OCI-LY1 (cell line): ENCODE measurements at regions not wholly inside any gene's neighbourhood (a gene's known extent, or its start where the extent isn't known, plus 50 kb on each side); places are given as distances from the start of the nearest gene placed in this dataset.

Experiments
- H2AFZ ChIP-seq: fragments of 200-600 bp; sonication (generic), shearing (Covaris generic); 2 replicates; pipeline ENCODE4 v1.6.0; 2014; ENCODE audit warnings: antibody characterized with exemption, mild to moderate bottlenecking, low read length
- H3F3A ChIP-seq: fragments of 200-600 bp; sonication (generic), shearing (Covaris generic); 2 replicates; pipeline ENCODE4 v1.6.0; 2014; ENCODE audit warnings: mild to moderate bottlenecking, antibody characterized with exemption, low read length, moderate library complexity; ENCODE audit not compliant: insufficient read depth
- H3K27ac ChIP-seq: fragments of 200-600 bp; sonication (generic); 2 replicates; pipeline ENCODE4 v1.5.1; 2014; ENCODE audit warnings: low read length, mixed run types, mild to moderate bottlenecking, low read depth; ENCODE audit not compliant: poor library complexity, severe bottlenecking
- H3K27me3 ChIP-seq: fragments of 200-600 bp; sonication (generic); 2 replicates; pipeline ENCODE4 v1.6.0; 2014; ENCODE audit warnings: antibody characterized with exemption, mild to moderate bottlenecking, low read length, moderate library complexity; ENCODE audit not compliant: insufficient read depth
- H3K36me3 ChIP-seq: fragments of 200-600 bp; sonication (generic); 2 replicates; pipeline ENCODE4 v1.6.1; 2014; ENCODE audit warnings: mild to moderate bottlenecking, antibody characterized with exemption, low read length, moderate library complexity, mixed read lengths; ENCODE audit not compliant: insufficient read depth
- H3K4me1 ChIP-seq: fragments of 200-600 bp; sonication (generic); 2 replicates; pipeline ENCODE4 v1.5.1; 2014; ENCODE audit warnings: mild to moderate bottlenecking, low read length, moderate library complexity; ENCODE audit not compliant: insufficient read depth, severe bottlenecking
- H3K4me2 ChIP-seq: fragments of 200-600 bp; sonication (generic), shearing (Covaris generic); 2 replicates; pipeline ENCODE4 v1.6.1; 2014; ENCODE audit warnings: low read length
- H3K4me3 ChIP-seq: fragments of 200-600 bp; sonication (generic); 2 replicates; pipeline ENCODE4 v1.5.1; 2014; ENCODE audit warnings: low read length, low read depth, mild to moderate bottlenecking, mixed read lengths; ENCODE audit not compliant: poor library complexity, severe bottlenecking
- H3K79me2 ChIP-seq: fragments of 200-600 bp; shearing (Covaris generic); 2 replicates; pipeline ENCODE4 v1.6.1; 2016; ENCODE audit warnings: mixed run types, low read length, mixed read lengths; ENCODE audit not compliant: insufficient read depth
- H3K9ac ChIP-seq: fragments of 200-600 bp; sonication (generic), shearing (Covaris generic); 2 replicates; pipeline ENCODE4 v1.6.1; 2014; ENCODE audit warnings: mild to moderate bottlenecking, low read length, mixed read lengths
- H3K9me2 ChIP-seq: fragments of 200-600 bp; sonication (generic), shearing (Covaris generic); 2 replicates; pipeline ENCODE4 v1.6.1; 2014; ENCODE audit warnings: low read depth, mild to moderate bottlenecking, low read length, mixed read lengths
- H3K9me3 ChIP-seq: fragments of 200-600 bp; shearing (Covaris generic); 2 replicates; pipeline ENCODE4 v1.6.1; 2014; ENCODE audit warnings: low read length, mixed read lengths
- H4K20me1 ChIP-seq: fragments of 200-600 bp; sonication (generic), shearing (Covaris generic); 2 replicates; pipeline ENCODE4 v1.6.0; 2016; ENCODE audit warnings: mild to moderate bottlenecking, low read length; ENCODE audit not compliant: insufficient read depth
- CTCF ChIP-seq: fragments of 200-600 bp; sonication (generic), shearing (Covaris generic); IDR thresholded peaks from 2 replicates; pipeline ENCODE4 v1.5.1; 2017; ENCODE audit warnings: mild to moderate bottlenecking, antibody characterized with exemption, low read length, moderate library complexity, mixed read lengths
- EZH2 ChIP-seq: fragments of 200-600 bp; sonication (generic), shearing (Covaris generic); IDR thresholded peaks from 2 replicates; pipeline ENCODE4 v1.8.0; 2017; ENCODE audit warnings: borderline replicate concordance, mixed run types, mild to moderate bottlenecking, antibody characterized with exemption, low read length, moderate library complexity, mixed read lengths

GRCh38 chr2:12338946-12339697 is 377.6 kb upstream of the TRIB2 start:
- Histone ChIP-seq H3K27ac (no peak overlapping the region), H3K9ac (no peak overlapping the region), H2AFZ (no peak overlapping the region), H3K79me2 (no peaks in the 10 kb centered on the region), H3K4me1 (no peaks in the 10 kb centered on the region), H3K9me2 (no peaks in the 10 kb centered on the region), H3K4me2 (no peak overlapping the region), H3F3A (no peaks in the 10 kb centered on the region), H3K9me3 (peaks cover 7% of the 10 kb centered on the region; the same call in 1 of the 2 replicates), H3K36me3 (no peaks in the 10 kb centered on the region; the same call in 1 of the 2 replicates), H3K27me3 (no peaks in the 10 kb centered on the region), H4K20me1 (no peaks in the 10 kb centered on the region), H3K4me3 (no peak overlapping the region)
- TF ChIP-seq EZH2 (no peak), CTCF (no peak)

- Histone ChIP-seq H3K9me2 (no peaks in the 10 kb centered on the region), H3K9me3 (peaks cover 6% of the 10 kb centered on the region; the same call in 1 of the 2 replicates), H4K20me1 (no peaks in the 10 kb centered on the region), H3F3A (no peaks in the 10 kb centered on the region), H3K27me3 (no peaks in the 10 kb centered on the region), H3K27ac (no peak overlapping the region), H3K4me2 (no peak overlapping the region), H3K9ac (no peak overlapping the region), H2AFZ (no peak overlapping the region), H3K4me1 (no peaks in the 10 kb centered on the region), H3K79me2 (no peaks in the 10 kb centered on the region), H3K4me3 (no peak overlapping the region), H3K36me3 (no peaks in the 10 kb centered on the region)
- TF ChIP-seq EZH2 = no peak
- TF ChIP-seq CTCF = no peak
These were observed 376.6 kb upstream of the TRIB2 start for GRCh38 chr2:12340164-12340563.

- Histone ChIP-seq H3K9me2 (no peaks in the 10 kb centered on the region), H2AFZ (no peak overlapping the region), H3K9me3 (no peaks in the 10 kb centered on the region), H3K79me2 (no peaks in the 10 kb centered on the region), H3K4me1 (no peaks in the 10 kb centered on the region), H3K4me3 (no peak overlapping the region), H3K9ac (no peak overlapping the region), H3K27me3 (no peaks in the 10 kb centered on the region), H3K27ac (no peak overlapping the region), H3K4me2 (no peak overlapping the region), H3F3A (no peaks in the 10 kb centered on the region), H4K20me1 (no peaks in the 10 kb centered on the region), H3K36me3 (no peaks in the 10 kb centered on the region)
- TF ChIP-seq CTCF = no peak
- no peak for TF ChIP-seq EZH2
These were observed 375.5 kb upstream of the TRIB2 start for GRCh38 chr2:12341215-12341614.
